22Rv1 (cell line): ENCODE measurements at regions not wholly inside any gene's neighbourhood (a gene's known extent, or its start where the extent isn't known, plus 50 kb on each side); places are given as distances from the start of the nearest gene placed in this dataset.

Experiments
- H3K27ac ChIP-seq: fragments of 450-650 bp; 2 replicates; pipeline ENCODE4 v1.5.1; 2017
- CTCF ChIP-seq: fragments of 450-650 bp; IDR thresholded peaks from 2 replicates; pipeline ENCODE4 v1.5.1; 2017; ENCODE audit warnings: mild to moderate bottlenecking
- ZFX ChIP-seq: fragments of 450-650 bp; IDR thresholded peaks from 2 replicates; pipeline ENCODE4 v1.6.1; 2017; ENCODE audit warnings: antibody characterized with exemption, borderline replicate concordance

DNA sequence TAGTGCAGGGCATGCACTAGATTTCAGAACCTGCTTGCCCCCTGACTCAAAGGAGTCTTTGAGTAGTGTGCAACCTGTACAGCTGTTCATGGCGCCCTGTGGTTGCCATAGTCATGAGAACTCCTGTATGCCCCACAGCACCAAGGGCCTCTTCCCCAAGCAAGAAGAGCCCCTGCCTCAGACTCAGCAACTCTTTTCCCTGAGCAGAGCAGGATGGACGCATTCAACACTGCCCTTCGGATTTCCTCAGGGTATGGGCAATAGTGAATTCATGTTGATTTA is 89.7 kb upstream of the KLF13 start:
- no peak overlapping the region for H3K27ac ChIP-seq
- TF ChIP-seq CTCF (no peak), ZFX (no peak)

GRCh38 chr15:31238906-31239305 is 87.7 kb upstream of the KLF13 start:
- TF ChIP-seq CTCF: no peak
- H3K27ac ChIP-seq: no peak overlapping the region

GRCh38 chr15:31239409-31239808 is 87.2 kb upstream of the KLF13 start:
- TF ChIP-seq ZFX (no peak), CTCF (no peak)
- H3K27ac ChIP-seq: no peak overlapping the region

GRCh38 chr15:31241888-31242522 is 84.6 kb upstream of the KLF13 start:
- TF ChIP-seq CTCF (no peak), ZFX (no peak)
- no peak overlapping the region for H3K27ac ChIP-seq

DNA sequence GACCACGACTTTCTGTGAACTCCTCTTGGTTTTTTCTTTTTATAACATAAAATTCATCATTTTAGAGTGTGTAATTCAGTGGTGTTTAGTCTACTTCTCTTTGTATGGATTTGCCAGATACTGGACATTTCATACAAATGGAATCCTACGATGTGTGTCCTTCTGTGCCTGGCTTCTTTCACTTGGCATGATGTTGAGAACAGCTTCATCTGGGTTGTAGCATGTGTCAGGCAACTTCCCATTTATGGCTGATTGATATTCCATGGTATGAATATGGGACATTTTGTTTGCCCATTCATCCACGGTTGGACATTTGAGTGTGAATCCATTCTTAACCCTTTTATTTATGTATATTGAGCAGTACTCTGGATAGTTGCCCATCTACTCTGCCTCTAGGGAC is 82.7 kb upstream of the KLF13 start:
- TF ChIP-seq CTCF (no peak), ZFX (no peak)
- H3K27ac ChIP-seq: no peak overlapping the region

DNA sequence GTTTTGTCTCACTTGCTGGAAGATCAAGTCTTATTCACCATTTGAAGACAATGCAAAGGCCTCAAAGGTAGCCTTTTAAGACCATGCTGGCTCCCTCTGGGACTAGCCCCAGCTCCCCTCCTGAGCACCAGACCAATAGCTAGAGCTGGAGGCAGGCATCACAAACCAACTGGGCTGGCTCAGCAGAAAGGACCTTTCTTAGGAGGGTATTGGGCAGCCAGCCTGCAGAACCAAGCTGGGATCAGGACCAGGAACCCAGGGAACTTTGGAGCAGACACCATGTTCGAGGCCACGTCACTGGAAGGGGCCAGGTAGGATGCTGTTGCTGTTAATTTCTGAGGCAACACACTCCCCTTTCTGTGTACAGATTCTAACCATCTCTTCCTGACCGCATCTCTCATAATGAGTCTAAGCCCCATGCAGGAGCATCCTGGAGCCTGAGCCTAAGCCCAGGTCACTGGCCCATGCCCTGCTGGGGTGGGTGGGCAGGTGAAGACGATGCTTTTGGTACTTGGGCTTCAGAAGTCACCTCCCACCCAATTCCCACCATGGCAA is 81.4 kb upstream of the KLF13 start:
- no peak overlapping the region for H3K27ac ChIP-seq
- TF ChIP-seq CTCF: no peak
- TF ChIP-seq ZFX: no peak

DNA sequence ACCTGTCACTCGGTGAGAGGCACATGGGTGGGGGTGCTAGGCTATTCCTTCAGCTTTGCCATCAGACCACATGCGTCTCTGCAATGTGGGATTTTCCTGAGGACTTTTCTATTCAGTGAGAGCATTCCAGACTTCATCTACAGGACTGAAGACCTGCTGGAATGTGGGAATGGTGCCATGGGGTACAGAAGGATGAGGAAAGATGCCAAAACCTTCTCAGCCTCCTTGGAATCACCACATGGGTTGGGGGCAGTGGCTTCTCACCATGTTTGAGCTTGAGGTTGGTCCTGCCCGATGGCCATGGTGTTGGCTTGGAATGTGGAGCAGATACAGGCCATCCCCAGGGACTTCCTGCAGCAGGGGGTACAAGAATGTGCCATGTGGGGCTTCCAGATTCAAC is 80.9 kb upstream of the KLF13 start:
- TF ChIP-seq ZFX: no peak
- TF ChIP-seq CTCF: no peak
- no peak overlapping the region for H3K27ac ChIP-seq
